Esophagus squamous epithelium (tissue), 5 donors: ENCODE measurements at regions not wholly inside any gene's neighbourhood (a gene's known extent, or its start where the extent isn't known, plus 50 kb on each side); places are given as distances from the start of the nearest gene placed in this dataset.
"Not testable (repeated sequence)": the region's sequence is repeated elsewhere in the genome, so short reads cannot be mapped to it uniquely, and the experiment has no call there.

Experiments used
- DNase-seq: peaks from one replicate; lab custom pipeline; 2025; lab: John Stamatoyannopoulos, UW
- H3K27ac ChIP-seq, 4 donors: fragments of 200-600 bp; sonication (generic); one replicate each; pipeline ENCODE4 v1.5.1; 2016 to 2019; ENCODE audit warnings: mild to moderate bottlenecking in 1 of 4
- H3K27me3 ChIP-seq, 4 donors: fragments of 200-600 bp; sonication (generic); 1 replicate in 3 of 4; 2 replicates in 1 of 4; pipeline versions ENCODE4 v1.5.1 to v1.6.0; 2017 to 2021; ENCODE audit warnings: antibody characterized with exemption in 1 of 4
- H3K36me3 ChIP-seq, 3 donors: fragments of 200-600 bp; sonication (generic); one replicate each; pipeline ENCODE4 v1.5.1; 2016 to 2019
- H3K4me1 ChIP-seq, 3 donors: fragments of 200-600 bp; sonication (generic); one replicate each; pipeline ENCODE4 v1.5.1; 2017 to 2019
- H3K4me3 ChIP-seq, 4 donors: fragments of 200-600 bp; sonication (generic); 1 replicate in 3 of 4; 2 replicates in 1 of 4; pipeline ENCODE4 v1.5.1; 2016 to 2019; ENCODE audit warnings: mild to moderate bottlenecking in 2 of 4, moderate library complexity in 1 of 4
- H3K9me3 ChIP-seq, 3 donors: fragments of 200-600 bp; sonication (generic); one replicate each; pipeline ENCODE4 v1.5.1; 2016 to 2019
- CTCF ChIP-seq, 6 experiments: fragments of 450-650 bp in 4 of 6; fragments of 200-600 bp in 2 of 6; sonication (generic) in 2 of 6; IDR thresholded peaks; one replicate each; pipeline ENCODE4 v1.5.1; 2016 to 2019; ENCODE audit warnings: antibody characterized with exemption in 6 of 6, mild to moderate bottlenecking in 4 of 6, moderate library complexity in 4 of 6
- POLR2A ChIP-seq, 4 donors: fragments of 450-650 bp; IDR thresholded peaks; one replicate each; pipeline ENCODE4 v1.6.1; 2017; ENCODE audit warnings: antibody characterized with exemption in 4 of 4, mild to moderate bottlenecking in 4 of 4, moderate library complexity in 3 of 4
- WGBS, 2 donors: methylation state at CpG; one replicate each; pipeline ENCODE4 v1.1.5; 2018; 5-methylcytosine and 5-hydroxymethylcytosine counted together
- intact Hi-C: fragments of 100-400 bp; cut with DNase I; formaldehyde crosslinking; loops from one replicate; pipeline ENCODE4 v1.15.0; 2022
- donor health status: DM: yes; HTN: yes; CAD: no.

GRCh38 chr4:107366900-107367299 is 330.8 kb upstream of the DKK2 start:
- Histone ChIP-seq H3K4me3 (no peak overlapping the region), H3K36me3 (no peaks in the 10 kb centered on the region), H3K4me1 (no peaks in the 10 kb centered on the region), H3K9me3 (no peaks in the 10 kb centered on the region), H3K27me3 (no peaks in the 10 kb centered on the region), H3K27ac (no peak overlapping the region)
- intact Hi-C loops: no loop called here
- DNase-seq: no peak
- no peak for TF ChIP-seq CTCF (IDR thresholded peaks at IDR 0.05)
- TF ChIP-seq POLR2A (IDR thresholded peaks at IDR 0.05): no peak

- no peak for TF ChIP-seq POLR2A (IDR thresholded peaks at IDR 0.05)
- TF ChIP-seq CTCF (IDR thresholded peaks at IDR 0.05): no peak
- no peaks in the 10 kb centered on the region for H3K36me3 ChIP-seq
- H3K27ac ChIP-seq: no peak overlapping the region
- 66 to 71% methylated on average over 5 of the region's 5 CpGs for WGBS, 2 donors
- no peaks in the 10 kb centered on the region for H3K27me3 ChIP-seq
- DNase-seq: no peak
- intact Hi-C loops: no loop called here
- no peak overlapping the region for H3K4me3 ChIP-seq
- H3K4me1 ChIP-seq: no peaks in the 10 kb centered on the region
- H3K9me3 ChIP-seq: no peaks in the 10 kb centered on the region
Observed at GRCh38 chr4:107366016-107366735, 330.1 kb upstream of the DKK2 start.

- WGBS, 2 donors: 18 to 41% methylated on average over 2 of the region's 2 CpGs
- Histone ChIP-seq H3K27me3 (no peaks in the 10 kb centered on the region), H3K27ac (no peak overlapping the region), H3K9me3 (no peaks in the 10 kb centered on the region), H3K4me1 (no peaks in the 10 kb centered on the region), H3K36me3 (no peaks in the 10 kb centered on the region), H3K4me3 (no peak overlapping the region)
- no peak for TF ChIP-seq POLR2A (IDR thresholded peaks at IDR 0.05)
- no peak for TF ChIP-seq CTCF (IDR thresholded peaks at IDR 0.05)
- intact Hi-C loops: no loop called here
- no peak for DNase-seq
Observed at GRCh38 chr4:107363125-107363524, 327.0 kb upstream of the DKK2 start.

- 50 to 58% methylated on average over 1 of the region's 1 CpG for WGBS, 2 donors
- no peak overlapping the region for H3K27ac ChIP-seq
Observed at GRCh38 chr4:107359208-107359607, 323.1 kb upstream of the DKK2 start.

GRCh38 chr4:107354304-107354703 is 318.2 kb upstream of the DKK2 start:
- H3K27ac ChIP-seq, DNase-seq, H3K9me3 ChIP-seq, intact Hi-C loops, H3K27me3 ChIP-seq, H3K36me3 ChIP-seq, H3K4me1 ChIP-seq, H3K4me3 ChIP-seq: not testable (repeated sequence)
- whole genome bisulfite sequencing, 2 donors: 59 to 71% methylated on average over 11 of the region's 11 CpGs

More at GRCh38 chr4:107359208-107359607, 323.1 kb upstream of the DKK2 start:
- Histone ChIP-seq H3K36me3 (no peaks in the 10 kb centered on the region), H3K4me1 (no peaks in the 10 kb centered on the region), H3K9me3 (no peaks in the 10 kb centered on the region), H3K4me3 (no peak overlapping the region), H3K27me3 (no peaks in the 10 kb centered on the region)
- no peak for TF ChIP-seq POLR2A (IDR thresholded peaks at IDR 0.05)
- no peak for TF ChIP-seq CTCF (IDR thresholded peaks at IDR 0.05)
- intact Hi-C loops: no loop called here
- no peak for DNase-seq

DNA sequence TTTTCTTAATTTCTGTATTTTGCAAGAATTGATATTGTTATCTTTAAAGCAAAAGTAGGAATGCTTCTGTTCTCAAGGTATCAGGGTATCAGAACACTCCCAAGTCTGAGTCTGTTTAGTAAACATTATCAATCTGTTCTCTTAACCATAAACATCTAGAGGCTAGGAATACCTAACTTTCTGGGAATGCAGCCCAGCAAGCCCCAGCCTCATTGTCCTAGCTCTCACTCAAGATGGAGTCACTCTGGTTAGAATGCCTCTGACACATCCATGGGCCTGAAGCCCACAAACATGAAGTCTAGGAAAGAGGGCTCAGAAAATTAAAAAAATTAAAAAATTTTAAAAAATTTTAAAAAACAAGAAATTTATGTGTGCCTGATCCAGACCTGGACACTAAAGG is 315.1 kb upstream of the DKK2 start:
- TF ChIP-seq POLR2A (IDR thresholded peaks at IDR 0.05) (no peak), CTCF (IDR thresholded peaks at IDR 0.05) (no peak)
- DNase-seq: no peak
- Histone ChIP-seq H3K9me3 (no peaks in the 10 kb centered on the region), H3K4me1 (no peaks in the 10 kb centered on the region), H3K36me3 (no peaks in the 10 kb centered on the region), H3K4me3 (no peak overlapping the region), H3K27ac (no peak overlapping the region), H3K27me3 (no peaks in the 10 kb centered on the region)
- intact Hi-C loops: no loop called here
